B cell (primary cell): ENCODE measurements at regions not wholly inside any gene's neighbourhood (a gene's known extent, or its start where the extent isn't known, plus 50 kb on each side); places are given as distances from the start of the nearest gene placed in this dataset.

Experiments
- ATAC-seq: fragments of 200-7000 bp; cut with Tn5 transposase; one replicate; pipeline ENCODE4 v1.10.0; 2021; ENCODE audit warnings: low read depth, mild to moderate bottlenecking, moderate number of reproducible peaks, moderate library complexity
- CTCF ChIA-PET: fragments of 350-600 bp; sonication (Branson Sonifier 250); formaldehyde crosslinking; loops from one replicate; lab custom pipeline; 2021; ENCODE audit warnings: antibody characterized with exemption, inconsistent platforms; lab: Charles Lee
- POLR2A ChIA-PET: fragments of 350-600 bp; sonication (Branson Sonifier 250); formaldehyde crosslinking; loops from one replicate; lab custom pipeline; 2021; ENCODE audit warnings: antibody characterized with exemption; lab: Charles Lee
- DNase-seq: peaks from one replicate; pipeline ENCODE4 v3.0.0; 2013
- H2AFZ ChIP-seq: 2 replicates; pipeline ENCODE4 v1.6.1; 2012; ENCODE audit warnings: mild to moderate bottlenecking, low read depth, low read length; ENCODE audit not compliant: insufficient read depth, poor library complexity, severe bottlenecking
- H3K27ac ChIP-seq, 2 donors: 1 replicate in 1 of 2; 2 replicates in 1 of 2; pipeline ENCODE4 v1.5.1; 2012 to 2013; ENCODE audit warnings: low read length in 2 of 2, mild to moderate bottlenecking in 2 of 2, moderate library complexity in 1 of 2
- H3K27me3 ChIP-seq, 4 experiments: fragments of 200-600 bp in 1 of 4; sonication (generic) in 1 of 4; replicated peaks in 1 of 4; 1 replicate in 2 of 4; 2 replicates in 2 of 4; pipeline versions ENCODE4 v1.6.1 to v1.7.0; 2013 to 2016; ENCODE audit warnings: low read length in 3 of 4, mild to moderate bottlenecking in 2 of 4, mixed read lengths in 1 of 4, moderate library complexity in 1 of 4; ENCODE audit not compliant: insufficient read depth in 4 of 4, control insufficient read depth in 3 of 4; ENCODE audit errors: control extremely low read depth in 1 of 4
- H3K36me3 ChIP-seq, 2 experiments: replicated peaks in 1 of 2; 1 replicate in 1 of 2; 2 replicates in 1 of 2; pipeline versions ENCODE4 v1.6.1 to v1.7.1; 2013; ENCODE audit warnings: low read length in 1 of 2; ENCODE audit not compliant: insufficient read depth in 2 of 2, control insufficient read depth in 1 of 2; ENCODE audit errors: control extremely low read depth in 1 of 2, extremely low read depth in 1 of 2
- H3K4me1 ChIP-seq, 2 donors: fragments of 200-600 bp in 1 of 2; sonication (generic) in 1 of 2; 1 replicate in 1 of 2; 2 replicates in 1 of 2; pipeline versions ENCODE4 v1.5.1 to v1.6.1; 2013 to 2017; ENCODE audit warnings: low read length in 2 of 2; ENCODE audit not compliant: control insufficient read depth in 2 of 2, insufficient read depth in 2 of 2
- H3K4me2 ChIP-seq: replicated peaks from 2 replicates; pipeline ENCODE3; 2012; ENCODE audit warnings: mild to moderate bottlenecking, low read depth, low read length; ENCODE audit not compliant: poor library complexity, severe bottlenecking
- H3K4me3 ChIP-seq, 5 experiments: fragments of 200-600 bp in 1 of 5; sonication (generic) in 1 of 5; 1 replicate in 3 of 5; 2 replicates in 2 of 5; pipeline versions ENCODE4 v1.5.1 to v1.7.0; 2011 to 2016; ENCODE audit warnings: low read length in 4 of 5, mild to moderate bottlenecking in 4 of 5, low read depth in 2 of 5, control low read depth in 1 of 5, moderate library complexity in 1 of 5; ENCODE audit not compliant: insufficient read depth in 1 of 5; ENCODE audit errors: control extremely low read depth in 1 of 5, extremely low read depth in 1 of 5
- H3K79me2 ChIP-seq: fragments of 200-600 bp; sonication (generic); one replicate; pipeline ENCODE4 v1.6.0; 2016; ENCODE audit warnings: low read length; ENCODE audit not compliant: control insufficient read depth, insufficient read depth
- H3K9ac ChIP-seq: fragments of 200-600 bp; sonication (generic); 2 replicates; pipeline ENCODE4 v1.6.1; 2017; ENCODE audit warnings: mild to moderate bottlenecking, low read length, moderate library complexity
- H3K9me3 ChIP-seq, 3 donors: one replicate each; pipeline versions ENCODE4 v1.6.1 to v1.7.1; 2013; ENCODE audit warnings: low read length in 2 of 3; ENCODE audit not compliant: control insufficient read depth in 2 of 3, insufficient read depth in 1 of 3; ENCODE audit errors: control extremely low read depth in 1 of 3
- H4K20me1 ChIP-seq: 2 replicates; pipeline ENCODE4 v1.6.0; 2012; ENCODE audit warnings: mild to moderate bottlenecking, low read length; ENCODE audit not compliant: insufficient read depth, control insufficient read depth, poor library complexity, severe bottlenecking
- H3K27ac Mint-ChIP-seq: one replicate; pipeline ENCODE4 v1.8.0; 2021; ENCODE audit warnings: mixed read lengths
- H3K27me3 Mint-ChIP-seq: one replicate; pipeline ENCODE4 v1.8.0; 2021; ENCODE audit warnings: mixed read lengths
- H3K4me1 Mint-ChIP-seq: one replicate; pipeline ENCODE4 v1.8.0; 2021; ENCODE audit warnings: mixed read lengths
- H3K4me3 Mint-ChIP-seq: one replicate; pipeline ENCODE4 v1.8.0; 2021; ENCODE audit warnings: mixed read lengths
- H3K9me3 Mint-ChIP-seq: one replicate; pipeline ENCODE4 v1.8.0; 2022; ENCODE audit warnings: mixed read lengths; ENCODE audit not compliant: insufficient read depth
- EZH2 ChIP-seq: IDR thresholded peaks from 2 replicates; pipeline ENCODE4 v1.6.1; 2012; ENCODE audit warnings: borderline replicate concordance, low read depth, mild to moderate bottlenecking, moderate library complexity, low read length; ENCODE audit not compliant: insufficient read depth, poor library complexity, severe bottlenecking
- WGBS: methylation state at CpG from one replicate; pipeline ENCODE4 v1.1.5; 2013; ENCODE audit warnings: missing lambda C conversion rate; ENCODE audit not compliant: insufficient coverage; 5-methylcytosine and 5-hydroxymethylcytosine counted together
- intact Hi-C: fragments of 100-400 bp; cut with micrococcal nuclease; formaldehyde crosslinking; loops from one replicate; pipeline ENCODE4 v1.10.0; 2022
- TF ChIP-seq, protein P1 (sequence below): fragments of 200-600 bp; IDR thresholded peaks from one replicate; pipeline ENCODE4 v1.8.0; 2022; ENCODE audit warnings: antibody characterized with exemption, mild to moderate bottlenecking

DNA sequence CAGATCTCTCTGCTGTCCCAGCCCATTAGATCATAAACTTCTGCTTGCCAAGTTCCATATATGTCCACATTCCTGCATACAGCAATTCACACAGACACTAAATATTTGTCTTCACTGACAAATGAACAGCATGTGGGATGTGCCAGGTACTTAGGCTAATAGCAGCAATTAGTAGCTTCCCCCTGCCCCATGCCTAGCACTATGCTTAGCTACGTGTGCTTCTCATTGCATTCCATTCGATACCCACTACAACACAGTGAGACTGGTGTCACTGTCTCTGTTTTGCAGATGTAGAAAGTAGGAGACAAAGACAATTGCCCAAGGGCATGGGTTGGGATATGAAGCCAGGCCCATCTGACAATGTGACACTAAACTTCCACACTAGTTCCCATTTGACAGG lies 308.4 kb downstream of the BCL11B start:
- no peaks in the 10 kb centered on the region for H3K36me3 ChIP-seq
- no peaks in the 10 kb centered on the region for H3K27me3 ChIP-seq
- Mint-ChIP-seq H3K9me3 (peaks cover 2% of the 10 kb centered on the region), H3K27me3 (no peaks in the 10 kb centered on the region), H3K4me3 (no peak overlapping the region), H3K27ac (no peak overlapping the region), H3K4me1 (no peaks in the 10 kb centered on the region)
- H3K9me3 ChIP-seq, result peaks cover 0 to 34% (median 0%) of the 10 kb centered on the region in 3 donors
- ATAC-seq (no peak), DNase-seq (no peak)
- CTCF ChIA-PET, result no interaction called here
- no peak overlapping the region for H3K4me3 ChIP-seq
- H3K4me1 ChIP-seq, result no peaks in the 10 kb centered on the region
- TF ChIP-seq, protein P1, sequence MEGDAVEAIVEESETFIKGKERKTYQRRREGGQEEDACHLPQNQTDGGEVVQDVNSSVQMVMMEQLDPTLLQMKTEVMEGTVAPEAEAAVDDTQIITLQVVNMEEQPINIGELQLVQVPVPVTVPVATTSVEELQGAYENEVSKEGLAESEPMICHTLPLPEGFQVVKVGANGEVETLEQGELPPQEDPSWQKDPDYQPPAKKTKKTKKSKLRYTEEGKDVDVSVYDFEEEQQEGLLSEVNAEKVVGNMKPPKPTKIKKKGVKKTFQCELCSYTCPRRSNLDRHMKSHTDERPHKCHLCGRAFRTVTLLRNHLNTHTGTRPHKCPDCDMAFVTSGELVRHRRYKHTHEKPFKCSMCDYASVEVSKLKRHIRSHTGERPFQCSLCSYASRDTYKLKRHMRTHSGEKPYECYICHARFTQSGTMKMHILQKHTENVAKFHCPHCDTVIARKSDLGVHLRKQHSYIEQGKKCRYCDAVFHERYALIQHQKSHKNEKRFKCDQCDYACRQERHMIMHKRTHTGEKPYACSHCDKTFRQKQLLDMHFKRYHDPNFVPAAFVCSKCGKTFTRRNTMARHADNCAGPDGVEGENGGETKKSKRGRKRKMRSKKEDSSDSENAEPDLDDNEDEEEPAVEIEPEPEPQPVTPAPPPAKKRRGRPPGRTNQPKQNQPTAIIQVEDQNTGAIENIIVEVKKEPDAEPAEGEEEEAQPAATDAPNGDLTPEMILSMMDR, result no peak
- no peak for TF ChIP-seq EZH2
- intact Hi-C loops, result no loop called here
- H4K20me1 ChIP-seq, result no peaks in the 10 kb centered on the region
- H3K9ac ChIP-seq, result no peak overlapping the region
- POLR2A ChIA-PET, result no interaction called here
- WGBS, result no CpG with 5 or more reads among the region's 2 CpGs
- no peak overlapping the region for H3K27ac ChIP-seq
- H3K79me2 ChIP-seq, result no peaks in the 10 kb centered on the region
- no peak overlapping the region for H3K4me2 ChIP-seq
- H2AFZ ChIP-seq, result no peak overlapping the region

DNA sequence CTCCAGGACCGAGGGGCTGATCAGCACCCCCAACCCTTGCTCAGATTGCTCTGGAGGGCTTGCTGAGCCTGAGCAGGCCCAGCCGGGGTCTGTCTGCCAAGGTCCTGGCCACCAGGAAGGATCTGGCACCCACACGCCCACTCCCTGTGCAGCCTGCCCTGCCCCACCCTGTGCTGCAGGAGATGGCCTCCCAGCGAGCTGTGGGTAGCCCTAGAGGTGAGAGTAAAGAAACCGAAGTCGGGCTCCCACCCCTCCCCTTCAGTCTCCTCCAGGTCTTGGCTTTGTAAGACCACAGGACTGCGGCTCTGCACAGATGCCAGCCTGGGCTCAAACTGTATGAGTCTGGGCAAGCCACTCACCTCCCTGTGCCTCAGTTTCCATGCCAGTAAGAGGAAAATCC lies 307.8 kb downstream of the BCL11B start:
- Histone ChIP-seq H3K9ac (no peak overlapping the region), H3K79me2 (no peaks in the 10 kb centered on the region), H3K27me3 (no peaks in the 10 kb centered on the region), H3K27ac (no peak overlapping the region), H2AFZ (no peak overlapping the region), H3K9me3 (peaks cover 0 to 34% (median 0%) of the 10 kb centered on the region in 3 donors), H3K4me2 (no peak overlapping the region), H3K36me3 (no peaks in the 10 kb centered on the region), H3K4me3 (no peak overlapping the region), H3K4me1 (no peaks in the 10 kb centered on the region), H4K20me1 (no peaks in the 10 kb centered on the region)
- intact Hi-C loops, result no loop called here
- DNase-seq, result no peak
- Mint-ChIP-seq H3K4me1 (no peaks in the 10 kb centered on the region), H3K9me3 (peaks cover 2% of the 10 kb centered on the region), H3K27ac (no peak overlapping the region), H3K4me3 (no peak overlapping the region), H3K27me3 (no peaks in the 10 kb centered on the region)
- ChIA-PET POLR2A (no interaction called here), CTCF (no interaction called here)
- ATAC-seq, result no peak
- TF ChIP-seq, protein P1, result no peak
- no peak for TF ChIP-seq EZH2
- 73% methylated on average over 6 of the region's 7 CpGs for WGBS
